ENCODE measurements at regions not wholly inside any gene's neighbourhood (a gene's known extent, or its start where the extent isn't known, plus 50 kb on each side); places are given as distances from the start of the nearest gene placed in this dataset.

DNA sequence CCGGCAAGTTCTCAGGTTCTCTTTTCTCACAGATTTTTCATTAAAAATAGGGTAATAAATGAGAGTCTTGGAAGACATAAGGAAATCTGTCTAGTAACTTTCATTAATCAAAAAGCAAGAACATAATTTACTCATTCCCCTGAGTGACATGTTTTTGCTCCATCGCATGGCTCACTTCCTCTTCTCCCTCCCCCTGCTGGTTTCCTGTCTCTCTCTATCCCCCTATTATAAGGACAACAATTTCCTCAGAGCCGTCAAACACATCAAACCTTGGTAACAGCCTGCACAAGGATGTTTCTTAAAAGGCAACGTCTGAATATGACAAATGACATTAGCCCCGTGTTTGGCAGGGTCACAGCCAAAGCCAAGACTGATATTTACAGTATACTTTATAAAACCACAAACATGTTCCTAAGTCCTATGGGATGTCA is 1149.6 kb downstream of the IGSF11 start:
- Histone ChIP-seq H3K4me1 (replicated peaks in 1 of 2; ENCODE audit: control insufficient read depth in 2 of 2, insufficient read depth in 2 of 2, low read length in 2 of 2) (no peaks in the 10 kb centered on the region), H3K9me3 (replicated peaks; ENCODE audit: control insufficient read depth, insufficient read depth, low read depth, low read length) (no peaks in the 10 kb centered on the region), H2AFZ (ENCODE audit: low read depth, low read length) (no peak overlapping the region), H3K79me2 (ENCODE audit: control insufficient read depth, insufficient read depth, low read length) (no peaks in the 10 kb centered on the region), H4K20me1 (replicated peaks; ENCODE audit: control insufficient read depth, insufficient read depth, low read length) (no peaks in the 10 kb centered on the region), H3K9me1 (ENCODE audit: control insufficient read depth, insufficient read depth, low read length) (no peaks in the 10 kb centered on the region), H3K27ac (ENCODE audit: extremely low read depth, low read depth, low read length) (no peak overlapping the region), H3K4me2 (ENCODE audit: insufficient read depth, low read length) (no peak overlapping the region), H3K9ac (ENCODE audit: insufficient read depth in 1 of 2, low read depth in 2 of 2, low read length in 2 of 2) (no peak overlapping the region), H3K27me3 (ENCODE audit: control insufficient read depth in 2 of 2, insufficient read depth in 2 of 2, low read length in 2 of 2) (no peaks in the 10 kb centered on the region), H3K36me3 (ENCODE audit: control insufficient read depth, insufficient read depth, low read length) (no peaks in the 10 kb centered on the region), H3K4me3 (no peak overlapping the region)
- BruUV-seq (replicated peaks), result no TSS peak
- FAIRE-seq (no peak), DNase-seq (ENCODE audit: extremely low read depth in 1 of 4, low spot score in 3 of 4) (no peak), ATAC-seq (no peak)
- WGBS (ENCODE audit: insufficient coverage, low coverage, missing lambda C conversion rate), result 0% methylated on average over 4 of the region's 5 CpGs
- POLR2A ChIA-PET, result no interaction called here
- CTCF ChIA-PET (ENCODE audit: low intra/inter-chr PET ratio), result no interaction called here
- in situ Hi-C loops (cut with MboI) (no loop called here), intact Hi-C loops (cut with micrococcal nuclease) (no loop called here)
- TF ChIP-seq LCOR (CRISPR knock-in tag; IDR thresholded peaks at IDR 0.05), result no peak
- no peak for TF ChIP-seq DNMT1 (IDR thresholded peaks at IDR 0.05)
- TF ChIP-seq MED1 (CRISPR knock-in tag; IDR thresholded peaks at IDR 0.05; ENCODE audit: borderline replicate concordance), result no peak
- no peak for TF ChIP-seq ZNF184 (CRISPR knock-in tag; IDR thresholded peaks at IDR 0.05)
- TF ChIP-seq, protein P1, sequence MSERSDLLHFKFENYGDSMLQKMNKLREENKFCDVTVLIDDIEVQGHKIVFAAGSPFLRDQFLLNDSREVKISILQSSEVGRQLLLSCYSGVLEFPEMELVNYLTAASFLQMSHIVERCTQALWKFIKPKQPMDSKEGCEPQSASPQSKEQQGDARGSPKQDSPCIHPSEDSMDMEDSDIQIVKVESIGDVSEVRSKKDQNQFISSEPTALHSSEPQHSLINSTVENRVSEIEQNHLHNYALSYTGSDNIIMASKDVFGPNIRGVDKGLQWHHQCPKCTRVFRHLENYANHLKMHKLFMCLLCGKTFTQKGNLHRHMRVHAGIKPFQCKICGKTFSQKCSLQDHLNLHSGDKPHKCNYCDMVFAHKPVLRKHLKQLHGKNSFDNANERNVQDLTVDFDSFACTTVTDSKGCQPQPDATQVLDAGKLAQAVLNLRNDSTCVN (CRISPR knock-in tag; IDR thresholded peaks at IDR 0.05), result no peak
- no peak for TF ChIP-seq ZNF143 (CRISPR knock-in tag; IDR thresholded peaks at IDR 0.05)
- no peak for TF ChIP-seq RHOXF2B (CRISPR knock-in tag; conservative IDR thresholded peaks at IDR 0.05)
- TF ChIP-seq BACH1 (tag; IDR thresholded peaks at IDR 0.05), result no peak
- TF ChIP-seq ZNF76 (CRISPR knock-in tag; IDR thresholded peaks at IDR 0.05; ENCODE audit: borderline replicate concordance), result no peak
- no peak for TF ChIP-seq MECOM (CRISPR knock-in tag; IDR thresholded peaks at IDR 0.05)
- no peak for TF ChIP-seq ERF (CRISPR knock-in tag; IDR thresholded peaks at IDR 0.05)
- no peak for TF ChIP-seq CBX5 (IDR thresholded peaks at IDR 0.05; ENCODE audit: borderline replicate concordance, low read depth)
- TF ChIP-seq MCM5 (IDR thresholded peaks at IDR 0.05; ENCODE audit: low read depth), result no peak
- TF ChIP-seq PHF20 (IDR thresholded peaks at IDR 0.05; ENCODE audit: partially characterized antibody), result no peak
- TF ChIP-seq XRCC4 (IDR thresholded peaks at IDR 0.05; ENCODE audit: extremely low read depth, insufficient read depth, insufficient read length), result no peak
- TF ChIP-seq, protein P2, sequence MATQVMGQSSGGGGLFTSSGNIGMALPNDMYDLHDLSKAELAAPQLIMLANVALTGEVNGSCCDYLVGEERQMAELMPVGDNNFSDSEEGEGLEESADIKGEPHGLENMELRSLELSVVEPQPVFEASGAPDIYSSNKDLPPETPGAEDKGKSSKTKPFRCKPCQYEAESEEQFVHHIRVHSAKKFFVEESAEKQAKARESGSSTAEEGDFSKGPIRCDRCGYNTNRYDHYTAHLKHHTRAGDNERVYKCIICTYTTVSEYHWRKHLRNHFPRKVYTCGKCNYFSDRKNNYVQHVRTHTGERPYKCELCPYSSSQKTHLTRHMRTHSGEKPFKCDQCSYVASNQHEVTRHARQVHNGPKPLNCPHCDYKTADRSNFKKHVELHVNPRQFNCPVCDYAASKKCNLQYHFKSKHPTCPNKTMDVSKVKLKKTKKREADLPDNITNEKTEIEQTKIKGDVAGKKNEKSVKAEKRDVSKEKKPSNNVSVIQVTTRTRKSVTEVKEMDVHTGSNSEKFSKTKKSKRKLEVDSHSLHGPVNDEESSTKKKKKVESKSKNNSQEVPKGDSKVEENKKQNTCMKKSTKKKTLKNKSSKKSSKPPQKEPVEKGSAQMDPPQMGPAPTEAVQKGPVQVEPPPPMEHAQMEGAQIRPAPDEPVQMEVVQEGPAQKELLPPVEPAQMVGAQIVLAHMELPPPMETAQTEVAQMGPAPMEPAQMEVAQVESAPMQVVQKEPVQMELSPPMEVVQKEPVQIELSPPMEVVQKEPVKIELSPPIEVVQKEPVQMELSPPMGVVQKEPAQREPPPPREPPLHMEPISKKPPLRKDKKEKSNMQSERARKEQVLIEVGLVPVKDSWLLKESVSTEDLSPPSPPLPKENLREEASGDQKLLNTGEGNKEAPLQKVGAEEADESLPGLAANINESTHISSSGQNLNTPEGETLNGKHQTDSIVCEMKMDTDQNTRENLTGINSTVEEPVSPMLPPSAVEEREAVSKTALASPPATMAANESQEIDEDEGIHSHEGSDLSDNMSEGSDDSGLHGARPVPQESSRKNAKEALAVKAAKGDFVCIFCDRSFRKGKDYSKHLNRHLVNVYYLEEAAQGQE (IDR thresholded peaks at IDR 0.05; ENCODE audit: borderline replicate concordance), result no peak
- TF ChIP-seq, protein P2 (CRISPR knock-in tag; IDR thresholded peaks at IDR 0.05; ENCODE audit: low read depth), result no peak

Measured in K562 (cell line).